Right atrium auricular region (tissue), 2 donors: ENCODE measurements at regions not wholly inside any gene's neighbourhood (a gene's known extent, or its start where the extent isn't known, plus 50 kb on each side); places are given as distances from the start of the nearest gene placed in this dataset.
A peak's percentile ranks its signal among the peaks of the same experiment; 100 is the strongest.

ENCODE experiments used
- DNase-seq: peaks from one replicate; pipeline ENCODE4 v3.0.0-alpha.2; 2019; ENCODE audit warnings: low spot score
- H3K27ac ChIP-seq, 2 donors: fragments of 200-600 bp; sonication (generic); 1 replicate in 1 of 2; 2 replicates in 1 of 2; pipeline ENCODE4 v1.5.1; 2016 to 2019
- H3K27me3 ChIP-seq, 2 donors: fragments of 200-600 bp; sonication (generic); one replicate each; pipeline versions ENCODE4 v1.5.1 to v1.6.0; 2017 to 2019
- H3K36me3 ChIP-seq: fragments of 200-600 bp; sonication (generic); one replicate; pipeline ENCODE4 v1.5.1; 2016
- H3K4me1 ChIP-seq, 2 donors: fragments of 200-600 bp; sonication (generic); one replicate each; pipeline versions ENCODE4 v1.5.1 to v1.6.0; 2017 to 2019
- H3K4me3 ChIP-seq, 2 donors: fragments of 200-600 bp; sonication (generic); 1 replicate in 1 of 2; 2 replicates in 1 of 2; pipeline ENCODE4 v1.5.1; 2017 to 2019; ENCODE audit warnings: mild to moderate bottlenecking in 1 of 2, moderate library complexity in 1 of 2
- H3K9me3 ChIP-seq, 2 donors: fragments of 200-600 bp; sonication (generic); one replicate each; pipeline ENCODE4 v1.5.1; 2019
- CTCF ChIP-seq, 2 donors: fragments of 200-600 bp; sonication (generic); IDR thresholded peaks; one replicate each; pipeline ENCODE4 v1.5.1; 2019; ENCODE audit warnings: antibody characterized with exemption in 2 of 2

- Histone ChIP-seq H3K36me3 (no peaks in the 10 kb centered on the region), H3K4me1 (peaks cover 0 to 20% of the 10 kb centered on the region in 2 donors), H3K27me3 (no peaks in the 10 kb centered on the region), H3K9me3 (no peaks in the 10 kb centered on the region), H3K27ac (no peak overlapping the region), H3K4me3 (no peak overlapping the region)
- DNase-seq, result peak; percentile 55
- no peak for TF ChIP-seq CTCF (IDR thresholded peaks at IDR 0.05)
Observed at GRCh38 chr10:43881657-43882056, 233.0 kb upstream of the ZNF32 start.

- peak; percentile 49 for DNase-seq
- no peaks in the 10 kb centered on the region for H3K9me3 ChIP-seq
- H3K4me3 ChIP-seq, result no peak overlapping the region
- H3K4me1 ChIP-seq, result peaks cover 0 to 20% of the 10 kb centered on the region in 2 donors
- no peaks in the 10 kb centered on the region for H3K27me3 ChIP-seq
- H3K27ac ChIP-seq, result peak overlapping the region; percentile 26 to 63
- no peaks in the 10 kb centered on the region for H3K36me3 ChIP-seq
- TF ChIP-seq CTCF (IDR thresholded peaks at IDR 0.05), result no peak
Observed at GRCh38 chr10:43880160-43880559, 231.5 kb upstream of the ZNF32 start.

- no peaks in the 10 kb centered on the region for H3K9me3 ChIP-seq
- H3K27me3 ChIP-seq, result no peaks in the 10 kb centered on the region
- H3K27ac ChIP-seq, result peak overlapping the region; percentile 26 to 63
- peak; percentile 55 for DNase-seq
- TF ChIP-seq CTCF (IDR thresholded peaks at IDR 0.05), result no peak
- no peaks in the 10 kb centered on the region for H3K36me3 ChIP-seq
- peaks cover 0 to 20% of the 10 kb centered on the region in 2 donors for H3K4me1 ChIP-seq
- no peak overlapping the region for H3K4me3 ChIP-seq
Observed at GRCh38 chr10:43879742-43880141, 231.1 kb upstream of the ZNF32 start.

- Histone ChIP-seq H3K4me1 (peaks cover 0 to 20% of the 10 kb centered on the region in 2 donors), H3K27me3 (no peaks in the 10 kb centered on the region), H3K4me3 (no peak overlapping the region), H3K36me3 (no peaks in the 10 kb centered on the region), H3K9me3 (no peaks in the 10 kb centered on the region), H3K27ac (peak overlapping the region; percentile 26 to 63)
- DNase-seq, result no peak
- TF ChIP-seq CTCF (IDR thresholded peaks at IDR 0.05), result no peak
Observed at GRCh38 chr10:43879162-43879561, 230.5 kb upstream of the ZNF32 start.

- TF ChIP-seq CTCF (IDR thresholded peaks at IDR 0.05), result no peak
- DNase-seq, result peak; percentile 71
- Histone ChIP-seq H3K4me1 (peaks cover 0 to 20% of the 10 kb centered on the region in 2 donors), H3K27ac (peak overlapping the region; percentile 54 to 63), H3K4me3 (no peak overlapping the region), H3K36me3 (no peaks in the 10 kb centered on the region), H3K27me3 (no peaks in the 10 kb centered on the region), H3K9me3 (no peaks in the 10 kb centered on the region)
Observed at GRCh38 chr10:43878386-43878785, 229.7 kb upstream of the ZNF32 start.

- Histone ChIP-seq H3K4me1 (peaks cover 0 to 20% of the 10 kb centered on the region in 2 donors), H3K4me3 (no peak overlapping the region), H3K36me3 (no peaks in the 10 kb centered on the region), H3K27ac (no peak overlapping the region), H3K27me3 (no peaks in the 10 kb centered on the region), H3K9me3 (no peaks in the 10 kb centered on the region)
- no peak for TF ChIP-seq CTCF (IDR thresholded peaks at IDR 0.05)
- DNase-seq, result no peak
Observed at GRCh38 chr10:43876976-43877375, 228.3 kb upstream of the ZNF32 start.
